Smooth muscle cell (in vitro differentiated cells): ENCODE measurements at regions not wholly inside any gene's neighbourhood (a gene's known extent, or its start where the extent isn't known, plus 50 kb on each side); places are given as distances from the start of the nearest gene placed in this dataset.

ENCODE experiments used
- DNase-seq: peaks from one replicate; lab custom pipeline; 2025; ENCODE audit not compliant: unreplicated experiment; lab: John Stamatoyannopoulos, UW
- H2AFZ ChIP-seq: fragments of 200-600 bp; sonication (generic); 2 replicates; pipeline ENCODE4 v1.6.0; 2016; ENCODE audit warnings: antibody characterized with exemption, low read depth, mild to moderate bottlenecking
- H3F3A ChIP-seq: fragments of 200-600 bp; sonication (generic); 2 replicates; pipeline ENCODE4 v1.6.0; 2017; ENCODE audit warnings: antibody characterized with exemption, low read depth
- H3K27ac ChIP-seq: fragments of 200-600 bp; sonication (generic); 2 replicates; pipeline ENCODE4 v1.5.1; 2016; ENCODE audit warnings: low read depth, mild to moderate bottlenecking
- H3K27me3 ChIP-seq: fragments of 200-600 bp; sonication (generic); 2 replicates; pipeline ENCODE4 v1.6.1; 2016; ENCODE audit warnings: low read depth, mild to moderate bottlenecking
- H3K36me3 ChIP-seq: fragments of 200-600 bp; sonication (generic); 2 replicates; pipeline ENCODE4 v1.5.1; 2016; ENCODE audit warnings: low read depth
- H3K4me1 ChIP-seq: fragments of 200-600 bp; sonication (generic); 2 replicates; pipeline ENCODE4 v1.5.1; 2016; ENCODE audit warnings: low read depth
- H3K4me2 ChIP-seq: fragments of 200-600 bp; sonication (generic); 2 replicates; pipeline ENCODE4 v1.6.0; 2016; ENCODE audit warnings: mild to moderate bottlenecking
- H3K4me3 ChIP-seq: fragments of 200-600 bp; sonication (generic); 2 replicates; pipeline ENCODE4 v1.5.1; 2016; ENCODE audit warnings: mild to moderate bottlenecking
- H3K79me2 ChIP-seq: fragments of 200-600 bp; sonication (generic); 2 replicates; pipeline ENCODE4 v1.6.0; 2016; ENCODE audit warnings: low read depth, mild to moderate bottlenecking
- H3K9ac ChIP-seq: fragments of 200-600 bp; sonication (generic); 2 replicates; pipeline ENCODE4 v1.6.0; 2016; ENCODE audit warnings: low read depth
- H3K9me3 ChIP-seq: fragments of 200-600 bp; sonication (generic); replicated peaks from 2 replicates; pipeline ENCODE4 v1.5.1; 2016; ENCODE audit warnings: low read depth
- H4K20me1 ChIP-seq: fragments of 200-600 bp; sonication (generic); 2 replicates; pipeline ENCODE4 v1.6.0; 2016; ENCODE audit warnings: low read depth
- CTCF ChIP-seq: fragments of 200-600 bp; sonication (generic); IDR thresholded peaks from 2 replicates; pipeline ENCODE4 v1.5.1; 2017; ENCODE audit warnings: borderline replicate concordance, mild to moderate bottlenecking, antibody characterized with exemption; ENCODE audit not compliant: insufficient read depth, poor library complexity, severe bottlenecking
- WGBS: methylation state at CpG from one replicate; pipeline ENCODE4 v1.1.7; 2016; ENCODE audit warnings: low lambda C conversion rate; 5-methylcytosine and 5-hydroxymethylcytosine counted together

GRCh38 chr7:156082048-156083040 is 270.1 kb upstream of the SHH start:
- Histone ChIP-seq H3K36me3 (no peaks in the 10 kb centered on the region), H4K20me1 (no peaks in the 10 kb centered on the region), H3K4me1 (no peaks in the 10 kb centered on the region), H3K9ac (no peak overlapping the region), H3K27ac (no peak overlapping the region), H3K27me3 (no peaks in the 10 kb centered on the region), H3F3A (no peaks in the 10 kb centered on the region), H3K9me3 (no peaks in the 10 kb centered on the region), H3K4me3 (no peak overlapping the region), H3K4me2 (no peak overlapping the region), H3K79me2 (no peaks in the 10 kb centered on the region), H2AFZ (no peak overlapping the region)
- WGBS: 83% methylated on average over 21 of the region's 21 CpGs
- TF ChIP-seq CTCF: no peak
- no peak for DNase-seq

GRCh38 chr7:156080596-156080995 is 268.3 kb upstream of the SHH start:
- H3K79me2 ChIP-seq: no peaks in the 10 kb centered on the region
- H3K9ac ChIP-seq: no peak overlapping the region
- no peak for TF ChIP-seq CTCF
- H3K36me3 ChIP-seq: no peaks in the 10 kb centered on the region
- H4K20me1 ChIP-seq: no peaks in the 10 kb centered on the region
- no peak overlapping the region for H3K27ac ChIP-seq
- WGBS: 67% methylated on average over 3 of the region's 3 CpGs
- no peaks in the 10 kb centered on the region for H3K27me3 ChIP-seq
- H2AFZ ChIP-seq: no peak overlapping the region
- no peak overlapping the region for H3K4me2 ChIP-seq
- no peaks in the 10 kb centered on the region for H3K4me1 ChIP-seq
- H3F3A ChIP-seq: no peaks in the 10 kb centered on the region
- no peak overlapping the region for H3K4me3 ChIP-seq
- DNase-seq: no peak
- H3K9me3 ChIP-seq: no peaks in the 10 kb centered on the region

GRCh38 chr7:156080046-156080445 is 267.8 kb upstream of the SHH start:
- H3K4me1 ChIP-seq: no peaks in the 10 kb centered on the region
- TF ChIP-seq CTCF: no peak
- H3F3A ChIP-seq: no peaks in the 10 kb centered on the region
- H4K20me1 ChIP-seq: no peaks in the 10 kb centered on the region
- no peaks in the 10 kb centered on the region for H3K27me3 ChIP-seq
- H3K9me3 ChIP-seq: no peaks in the 10 kb centered on the region
- no peak overlapping the region for H3K4me2 ChIP-seq
- no peak overlapping the region for H2AFZ ChIP-seq
- no peak overlapping the region for H3K9ac ChIP-seq
- 93% methylated on average over 11 of the region's 11 CpGs for WGBS
- no peaks in the 10 kb centered on the region for H3K79me2 ChIP-seq
- H3K4me3 ChIP-seq: no peak overlapping the region
- no peak for DNase-seq
- H3K36me3 ChIP-seq: no peaks in the 10 kb centered on the region
- H3K27ac ChIP-seq: no peak overlapping the region
